ENCODE measurements at regions not wholly inside any gene's neighbourhood (a gene's known extent, or its start where the extent isn't known, plus 50 kb on each side); places are given as distances from the start of the nearest gene placed in this dataset.
"Not testable (repeated sequence)": the region's sequence is repeated elsewhere in the genome, so short reads cannot be mapped to it uniquely, and the experiment has no call there.

- not testable (repeated sequence) for H3K9ac ChIP-seq (ENCODE audit: low read depth, low read length, poor library complexity); H3K23ac ChIP-seq (ENCODE audit: low read depth, low read length, poor library complexity); H3K4me3 ChIP-seq (ENCODE audit: low read length in 2 of 2); H4K8ac ChIP-seq (ENCODE audit: low read depth, low read length); H3K79me1 ChIP-seq (ENCODE audit: low read depth, low read length); H2BK5ac ChIP-seq (ENCODE audit: low read length); H3K18ac ChIP-seq (ENCODE audit: low read length); H3K9me3 ChIP-seq (replicated peaks in 1 of 2; ENCODE audit: control insufficient read depth in 2 of 2, insufficient read depth in 1 of 2, low read depth in 1 of 2, low read length in 2 of 2); H3K27me3 ChIP-seq (ENCODE audit: control insufficient read depth in 3 of 3, insufficient read depth in 3 of 3, low read depth in 1 of 3, low read length in 3 of 3); H2AK5ac ChIP-seq (ENCODE audit: low read depth, low read length); DNase-seq (ENCODE audit: low spot score); H3K4me1 ChIP-seq (ENCODE audit: control insufficient read depth in 2 of 2, insufficient read depth in 1 of 2, low read depth in 1 of 2, low read length in 2 of 2); H3K4ac ChIP-seq (ENCODE audit: low read length); H2BK15ac ChIP-seq (ENCODE audit: low read length); H3K14ac ChIP-seq (ENCODE audit: low read length); H2AFZ ChIP-seq (ENCODE audit: low read length); H3K36me3 ChIP-seq (replicated peaks in 1 of 2; ENCODE audit: control insufficient read depth in 2 of 2, insufficient read depth in 2 of 2, low read length in 2 of 2); H4K91ac ChIP-seq (ENCODE audit: low read depth, low read length, poor library complexity); H3K4me2 ChIP-seq (ENCODE audit: insufficient read depth, low read length, poor library complexity, severe bottlenecking); H3K27ac ChIP-seq (replicated peaks; ENCODE audit: low read length); H2BK12ac ChIP-seq (ENCODE audit: low read length); H2BK120ac ChIP-seq (ENCODE audit: low read depth, low read length)
Measured at GRCh38 chr1:149408404-149408803, 66.4 kb upstream of the NBPF19 start.

GRCh38 chr1:149415373-149415772, 59.5 kb upstream of the NBPF19 start:
- H2AK5ac ChIP-seq (ENCODE audit: low read depth, low read length); H3K9me3 ChIP-seq (replicated peaks in 1 of 2; ENCODE audit: control insufficient read depth in 2 of 2, insufficient read depth in 1 of 2, low read depth in 1 of 2, low read length in 2 of 2); H2BK120ac ChIP-seq (ENCODE audit: low read depth, low read length); H2BK5ac ChIP-seq (ENCODE audit: low read length); H3K27me3 ChIP-seq (ENCODE audit: control insufficient read depth in 3 of 3, insufficient read depth in 3 of 3, low read depth in 1 of 3, low read length in 3 of 3); H2BK15ac ChIP-seq (ENCODE audit: low read length); H2BK12ac ChIP-seq (ENCODE audit: low read length); DNase-seq (ENCODE audit: low spot score); H2AFZ ChIP-seq (ENCODE audit: low read length); H3K18ac ChIP-seq (ENCODE audit: low read length); H3K4me2 ChIP-seq (ENCODE audit: insufficient read depth, low read length, poor library complexity, severe bottlenecking); H3K4me1 ChIP-seq (ENCODE audit: control insufficient read depth in 2 of 2, insufficient read depth in 1 of 2, low read depth in 1 of 2, low read length in 2 of 2); H3K4ac ChIP-seq (ENCODE audit: low read length); H3K36me3 ChIP-seq (replicated peaks in 1 of 2; ENCODE audit: control insufficient read depth in 2 of 2, insufficient read depth in 2 of 2, low read length in 2 of 2); H3K9ac ChIP-seq (ENCODE audit: low read depth, low read length, poor library complexity); H3K79me1 ChIP-seq (ENCODE audit: low read depth, low read length); H3K14ac ChIP-seq (ENCODE audit: low read length); H3K23ac ChIP-seq (ENCODE audit: low read depth, low read length, poor library complexity); H3K4me3 ChIP-seq (ENCODE audit: low read length in 2 of 2); H4K91ac ChIP-seq (ENCODE audit: low read depth, low read length, poor library complexity); H4K8ac ChIP-seq (ENCODE audit: low read depth, low read length); H3K27ac ChIP-seq (replicated peaks; ENCODE audit: low read length): not testable (repeated sequence)
- WGBS, 2 donors (ENCODE audit: extremely low coverage in 2 of 2, insufficient read length in 2 of 2, insufficient replicate concordance in 1 of 2): no CpG with 5 or more reads among the region's 1 CpG

GRCh38 chr1:149418782-149419181, 56.1 kb upstream of the NBPF19 start:
- not testable (repeated sequence) for H3K4me3 ChIP-seq (ENCODE audit: low read length in 2 of 2); H2AFZ ChIP-seq (ENCODE audit: low read length); H3K4ac ChIP-seq (ENCODE audit: low read length); DNase-seq (ENCODE audit: low spot score); H3K18ac ChIP-seq (ENCODE audit: low read length); H2AK5ac ChIP-seq (ENCODE audit: low read depth, low read length); H4K8ac ChIP-seq (ENCODE audit: low read depth, low read length); H2BK12ac ChIP-seq (ENCODE audit: low read length); H3K4me2 ChIP-seq (ENCODE audit: insufficient read depth, low read length, poor library complexity, severe bottlenecking); H3K4me1 ChIP-seq (ENCODE audit: control insufficient read depth in 2 of 2, insufficient read depth in 1 of 2, low read depth in 1 of 2, low read length in 2 of 2); H3K36me3 ChIP-seq (replicated peaks in 1 of 2; ENCODE audit: control insufficient read depth in 2 of 2, insufficient read depth in 2 of 2, low read length in 2 of 2); H2BK120ac ChIP-seq (ENCODE audit: low read depth, low read length); H4K91ac ChIP-seq (ENCODE audit: low read depth, low read length, poor library complexity); H3K9ac ChIP-seq (ENCODE audit: low read depth, low read length, poor library complexity); H2BK15ac ChIP-seq (ENCODE audit: low read length); H3K27ac ChIP-seq (replicated peaks; ENCODE audit: low read length); H3K14ac ChIP-seq (ENCODE audit: low read length); H2BK5ac ChIP-seq (ENCODE audit: low read length); H3K79me1 ChIP-seq (ENCODE audit: low read depth, low read length); H3K23ac ChIP-seq (ENCODE audit: low read depth, low read length, poor library complexity); H3K27me3 ChIP-seq (ENCODE audit: control insufficient read depth in 3 of 3, insufficient read depth in 3 of 3, low read depth in 1 of 3, low read length in 3 of 3); H3K9me3 ChIP-seq (replicated peaks in 1 of 2; ENCODE audit: control insufficient read depth in 2 of 2, insufficient read depth in 1 of 2, low read depth in 1 of 2, low read length in 2 of 2)
- WGBS, 2 donors (ENCODE audit: extremely low coverage in 2 of 2, insufficient read length in 2 of 2, insufficient replicate concordance in 1 of 2): no CpG with 5 or more reads among the region's 3 CpGs

- H3K4me1 ChIP-seq (ENCODE audit: control insufficient read depth in 2 of 2, insufficient read depth in 1 of 2, low read depth in 1 of 2, low read length in 2 of 2); H2BK15ac ChIP-seq (ENCODE audit: low read length); H3K79me1 ChIP-seq (ENCODE audit: low read depth, low read length); H3K4me3 ChIP-seq (ENCODE audit: low read length in 2 of 2); H3K23ac ChIP-seq (ENCODE audit: low read depth, low read length, poor library complexity); H3K14ac ChIP-seq (ENCODE audit: low read length); H2AK5ac ChIP-seq (ENCODE audit: low read depth, low read length); H3K4me2 ChIP-seq (ENCODE audit: insufficient read depth, low read length, poor library complexity, severe bottlenecking); H2AFZ ChIP-seq (ENCODE audit: low read length); H3K36me3 ChIP-seq (replicated peaks in 1 of 2; ENCODE audit: control insufficient read depth in 2 of 2, insufficient read depth in 2 of 2, low read length in 2 of 2); H4K8ac ChIP-seq (ENCODE audit: low read depth, low read length); H3K9me3 ChIP-seq (replicated peaks in 1 of 2; ENCODE audit: control insufficient read depth in 2 of 2, insufficient read depth in 1 of 2, low read depth in 1 of 2, low read length in 2 of 2); H3K18ac ChIP-seq (ENCODE audit: low read length); DNase-seq (ENCODE audit: low spot score); H2BK5ac ChIP-seq (ENCODE audit: low read length); H3K4ac ChIP-seq (ENCODE audit: low read length); H3K9ac ChIP-seq (ENCODE audit: low read depth, low read length, poor library complexity); H2BK120ac ChIP-seq (ENCODE audit: low read depth, low read length); H3K27ac ChIP-seq (replicated peaks; ENCODE audit: low read length); H3K27me3 ChIP-seq (ENCODE audit: control insufficient read depth in 3 of 3, insufficient read depth in 3 of 3, low read depth in 1 of 3, low read length in 3 of 3); H2BK12ac ChIP-seq (ENCODE audit: low read length); H4K91ac ChIP-seq (ENCODE audit: low read depth, low read length, poor library complexity): not testable (repeated sequence)
- no CpG with 5 or more reads among the region's 5 CpGs for WGBS, 2 donors (ENCODE audit: extremely low coverage in 2 of 2, insufficient read length in 2 of 2, insufficient replicate concordance in 1 of 2)
Measured at GRCh38 chr1:149423122-149423521, 51.7 kb upstream of the NBPF19 start.
